ENCODE measurements at regions not wholly inside any gene's neighbourhood (a gene's known extent, or its start where the extent isn't known, plus 50 kb on each side); places are given as distances from the start of the nearest gene placed in this dataset.

DNA sequence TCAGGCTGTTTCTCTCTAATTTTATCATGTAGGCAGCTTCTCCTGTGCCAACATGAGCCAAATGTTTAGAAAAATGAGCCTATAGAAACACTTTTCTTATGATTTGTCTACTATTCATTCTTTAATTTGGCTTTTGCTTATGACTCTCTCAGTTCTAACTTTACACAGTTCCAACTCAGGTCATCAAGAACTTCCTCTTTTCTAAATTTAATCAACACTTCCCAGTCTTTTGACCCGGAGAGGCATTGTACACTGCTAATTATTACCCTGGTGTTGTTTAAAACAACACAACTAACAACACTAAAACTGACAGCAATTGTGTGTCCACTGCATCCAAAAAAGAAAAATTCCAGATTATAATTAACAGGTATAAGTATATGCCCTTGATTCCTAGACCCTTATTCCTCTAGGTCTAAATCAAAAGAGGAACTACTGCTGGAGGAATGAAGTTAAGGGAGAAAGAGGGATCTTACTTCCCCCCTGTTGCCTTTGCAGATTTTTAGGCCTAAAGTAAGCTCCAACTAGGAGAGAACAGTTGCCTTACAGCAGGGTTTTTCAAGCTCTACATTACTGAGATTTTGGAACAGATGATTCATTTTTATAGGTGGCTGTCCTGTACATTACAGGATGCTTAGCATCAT, 332.2 kb upstream of the GOLIM4 start:
- no peak for TF ChIP-seq POLR2A (IDR thresholded peaks at IDR 0.05; ENCODE audit: low read depth, low read length)
- no peak for TF ChIP-seq POLR2AphosphoS5 (IDR thresholded peaks at IDR 0.05; ENCODE audit: low read depth, low read length)
- no peak for TF ChIP-seq TAF1 (IDR thresholded peaks at IDR 0.05; ENCODE audit: borderline replicate concordance, low read depth, low read length)
